Suprapubic skin (tissue), 3 donors: ENCODE measurements at regions not wholly inside any gene's neighbourhood (a gene's known extent, or its start where the extent isn't known, plus 50 kb on each side); places are given as distances from the start of the nearest gene placed in this dataset.

ENCODE experiments used
- CTCF ChIP-seq, 2 donors: fragments of 200-600 bp in 1 of 2; fragments of 450-650 bp in 1 of 2; sonication (generic) in 1 of 2; IDR thresholded peaks; one replicate each; pipeline ENCODE4 v1.5.1; 2016 to 2019; ENCODE audit warnings: antibody characterized with exemption in 2 of 2, mild to moderate bottlenecking in 1 of 2, moderate library complexity in 1 of 2
- POLR2A ChIP-seq, 2 donors: fragments of 450-650 bp; IDR thresholded peaks; one replicate each; pipeline ENCODE4 v1.6.1; 2017; ENCODE audit warnings: antibody characterized with exemption in 2 of 2, mild to moderate bottlenecking in 2 of 2, moderate library complexity in 2 of 2

- TF ChIP-seq CTCF (IDR thresholded peaks at IDR 0.05) (no peak), POLR2A (IDR thresholded peaks at IDR 0.05) (no peak)
Observed at GRCh38 chr6:111952274-111952673, 79.0 kb upstream of the FYN start.
